ENCODE measurements at regions not wholly inside any gene's neighbourhood (a gene's known extent, or its start where the extent isn't known, plus 50 kb on each side); places are given as distances from the start of the nearest gene placed in this dataset.

GRCh38 chr3:181432992-181433391 is 278.7 kb upstream of the SOX2 start:
- TF ChIP-seq EZH2phosphoT487 (IDR thresholded peaks at IDR 0.05; ENCODE audit: borderline replicate concordance, low read length) (no peak), EZH2 (IDR thresholded peaks at IDR 0.05; ENCODE audit: low read length, unreplicated experiment) (no peak), CTCF (conservative IDR thresholded peaks at IDR 0.05; ENCODE audit: low read depth, low read length) (no peak)
- H3K79me2 ChIP-seq (ENCODE audit: low read length): no peaks in the 10 kb centered on the region
- no peaks in the 10 kb centered on the region for H3F3A ChIP-seq (ENCODE audit: low read length, unreplicated experiment)
- H3K36me3 ChIP-seq (ENCODE audit: low read depth, low read length): no peaks in the 10 kb centered on the region
- H3K4me1 ChIP-seq (ENCODE audit: insufficient read depth, low read length): no peaks in the 10 kb centered on the region
- no peak overlapping the region for H3K4me3 ChIP-seq (ENCODE audit: low read length)
- no peaks in the 10 kb centered on the region for H3K9me3 ChIP-seq (ENCODE audit: low read length)
- no peak overlapping the region for H2AFZ ChIP-seq (ENCODE audit: low read length)
- peaks cover 43% of the 10 kb centered on the region for H3K27me3 ChIP-seq (ENCODE audit: low read length)
- H3K4me2 ChIP-seq (ENCODE audit: low read length): no peak overlapping the region
- intact Hi-C loops (cut with micrococcal nuclease): no loop called here
- H3K9ac ChIP-seq (ENCODE audit: low read length): no peak overlapping the region
- POLR2A ChIA-PET (ENCODE audit: unreplicated experiment): interaction anchor here (0.6 kb wide), 1 partner anchor 10 kb away, joined by 3 read pairs; no protein-coding TSS in a partner anchor
- DNase-seq (no peak), ATAC-seq (no peak)
- no peaks in the 10 kb centered on the region for H3K9me2 ChIP-seq (replicated peaks; ENCODE audit: low read length)
- no peak overlapping the region for H3K27ac ChIP-seq (ENCODE audit: low read length)
- CTCF ChIA-PET: no interaction called here
- H4K20me1 ChIP-seq (ENCODE audit: low read length): no peaks in the 10 kb centered on the region
- no TSS peak for BruUV-seq (replicated peaks)

- TF ChIP-seq EZH2 (IDR thresholded peaks at IDR 0.05; ENCODE audit: low read length, unreplicated experiment) (no peak), CTCF (conservative IDR thresholded peaks at IDR 0.05; ENCODE audit: low read depth, low read length) (no peak), EZH2phosphoT487 (IDR thresholded peaks at IDR 0.05; ENCODE audit: borderline replicate concordance, low read length) (no peak)
- no peak overlapping the region for H3K9ac ChIP-seq (ENCODE audit: low read length)
- no peaks in the 10 kb centered on the region for H3K9me3 ChIP-seq (ENCODE audit: low read length)
- H3K27me3 ChIP-seq (ENCODE audit: low read length): peaks cover 43% of the 10 kb centered on the region
- no peaks in the 10 kb centered on the region for H3K4me1 ChIP-seq (ENCODE audit: insufficient read depth, low read length)
- DNase-seq (no peak), ATAC-seq (no peak)
- H2AFZ ChIP-seq (ENCODE audit: low read length): no peak overlapping the region
- no peak overlapping the region for H3K27ac ChIP-seq (ENCODE audit: low read length)
- H3K4me2 ChIP-seq (ENCODE audit: low read length): no peak overlapping the region
- ChIA-PET POLR2A (ENCODE audit: unreplicated experiment) (no interaction called here), CTCF (no interaction called here)
- intact Hi-C loops (cut with micrococcal nuclease): no loop called here
- no peaks in the 10 kb centered on the region for H3K79me2 ChIP-seq (ENCODE audit: low read length)
- no peaks in the 10 kb centered on the region for H3F3A ChIP-seq (ENCODE audit: low read length, unreplicated experiment)
- H3K4me3 ChIP-seq (ENCODE audit: low read length): no peak overlapping the region
- BruUV-seq (replicated peaks): no TSS peak
- H4K20me1 ChIP-seq (ENCODE audit: low read length): no peaks in the 10 kb centered on the region
- H3K9me2 ChIP-seq (replicated peaks; ENCODE audit: low read length): no peaks in the 10 kb centered on the region
- no peaks in the 10 kb centered on the region for H3K36me3 ChIP-seq (ENCODE audit: low read depth, low read length)
Measured at GRCh38 chr3:181431748-181432147, 280.0 kb upstream of the SOX2 start.

- DNase-seq: no peak
- intact Hi-C loops (cut with micrococcal nuclease): no loop called here
- Histone ChIP-seq H3K4me3 (ENCODE audit: low read length) (no peak overlapping the region), H3K9ac (ENCODE audit: low read length) (no peak overlapping the region), H3K9me3 (ENCODE audit: low read length) (no peaks in the 10 kb centered on the region), H3F3A (ENCODE audit: low read length, unreplicated experiment) (no peaks in the 10 kb centered on the region), H3K4me2 (ENCODE audit: low read length) (no peak overlapping the region), H3K27me3 (ENCODE audit: low read length) (no peaks in the 10 kb centered on the region; the same call in 1 of the 2 replicates), H3K4me1 (ENCODE audit: insufficient read depth, low read length) (no peaks in the 10 kb centered on the region), H3K36me3 (ENCODE audit: low read depth, low read length) (no peaks in the 10 kb centered on the region), H4K20me1 (ENCODE audit: low read length) (no peaks in the 10 kb centered on the region), H2AFZ (ENCODE audit: low read length) (no peak overlapping the region), H3K79me2 (ENCODE audit: low read length) (no peaks in the 10 kb centered on the region), H3K27ac (ENCODE audit: low read length) (no peak overlapping the region), H3K9me2 (replicated peaks; ENCODE audit: low read length) (no peaks in the 10 kb centered on the region)
- POLR2A ChIA-PET (ENCODE audit: unreplicated experiment): no interaction called here
- TF ChIP-seq CTCF (conservative IDR thresholded peaks at IDR 0.05; ENCODE audit: low read depth, low read length) (no peak), EZH2phosphoT487 (IDR thresholded peaks at IDR 0.05; ENCODE audit: borderline replicate concordance, low read length) (no peak), EZH2 (IDR thresholded peaks at IDR 0.05; ENCODE audit: low read length, unreplicated experiment) (no peak)
- CTCF ChIA-PET: no interaction called here
- ATAC-seq: no peak
- BruUV-seq (replicated peaks): no TSS peak
Measured at GRCh38 chr3:181425074-181425473, 286.7 kb upstream of the SOX2 start.
